ENCODE measurements at regions not wholly inside any gene's neighbourhood (a gene's known extent, or its start where the extent isn't known, plus 50 kb on each side); places are given as distances from the start of the nearest gene placed in this dataset.

GRCh38 chr4:180363815-180364214, 1879.4 kb upstream of the TENM3 start:
- TF ChIP-seq CTCF (IDR thresholded peaks at IDR 0.05), result no peak
- no peak for TF ChIP-seq POLR2A (IDR thresholded peaks at IDR 0.05)

Data from heart left ventricle (tissue), 13 donors.